ENCODE measurements at regions not wholly inside any gene's neighbourhood (a gene's known extent, or its start where the extent isn't known, plus 50 kb on each side); places are given as distances from the start of the nearest gene placed in this dataset.
"Not testable (repeated sequence)": the region's sequence is repeated elsewhere in the genome, so short reads cannot be mapped to it uniquely, and the experiment has no call there.

DNA sequence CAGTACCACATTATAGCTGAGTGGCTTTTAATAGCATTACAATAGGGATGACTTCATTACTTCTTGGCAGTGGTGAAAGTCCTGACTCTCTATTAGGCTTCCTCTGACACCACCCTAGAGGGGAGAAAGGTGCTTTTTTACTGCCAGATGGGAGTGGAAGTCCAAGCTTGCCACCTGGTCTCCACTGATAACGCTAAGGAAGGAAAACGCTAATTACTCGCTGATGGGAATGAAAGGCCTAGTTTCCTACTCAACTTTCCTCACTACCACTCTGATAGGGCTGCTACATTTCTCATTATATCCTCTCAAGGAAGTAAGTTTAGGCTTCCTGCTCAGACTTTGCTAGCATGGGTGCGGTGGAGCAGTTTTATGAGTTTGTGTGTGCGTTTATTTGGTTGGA lies 62.3 kb upstream of the PAGE3 start:
- DNase-seq (ENCODE audit: low spot score), result no peak

GRCh38 chrX:55335296-55335695 lies 70.6 kb upstream of the PAGE3 start:
- DNase-seq (ENCODE audit: low spot score), result no peak

DNA sequence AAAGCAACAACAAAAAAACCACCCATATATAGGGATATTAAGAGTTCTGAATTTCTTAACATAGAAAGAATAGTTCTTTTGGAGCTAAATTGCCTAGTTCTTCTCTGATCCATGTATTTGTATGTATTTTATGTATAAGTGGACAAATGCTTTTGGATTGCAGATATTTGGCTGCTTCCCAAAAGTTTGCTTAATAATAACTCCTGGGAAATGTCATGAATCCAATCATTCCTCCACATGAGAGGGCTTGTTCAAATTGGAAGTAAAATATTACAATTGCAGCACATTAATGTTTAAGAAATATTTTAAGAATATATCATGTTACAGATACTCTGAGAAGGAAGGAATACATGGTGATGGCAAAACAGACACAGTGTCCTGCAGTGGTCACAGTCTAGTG lies 71.5 kb upstream of the PAGE3 start:
- no peak for DNase-seq (ENCODE audit: low spot score)

DNA sequence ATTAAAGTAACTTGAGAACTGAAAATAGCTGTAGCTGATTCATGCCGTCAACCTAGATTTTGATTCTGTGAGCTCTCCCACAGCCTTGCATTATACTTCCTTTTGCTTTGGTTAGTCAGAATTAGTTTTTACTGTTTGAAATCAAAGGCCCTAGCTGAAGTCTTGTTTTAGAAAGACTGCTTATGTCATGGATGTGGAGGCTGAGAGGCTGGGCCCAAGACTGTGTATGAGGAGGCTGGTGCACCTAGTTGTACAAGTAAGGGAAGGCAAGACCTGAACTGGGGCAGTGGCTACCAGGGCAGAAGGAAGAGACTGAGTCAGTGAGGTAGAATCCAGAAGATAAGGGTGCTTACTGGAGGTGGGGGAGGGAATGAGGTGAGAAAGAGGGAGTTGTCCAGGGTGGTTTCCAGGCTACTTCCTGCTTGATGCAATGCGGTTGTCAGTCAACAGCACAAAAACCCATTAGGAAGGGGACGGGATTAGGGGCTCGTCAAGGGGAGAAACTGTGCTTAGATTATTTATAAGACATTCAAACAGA lies 76.2 kb upstream of the PAGE3 start:
- no peak for DNase-seq (ENCODE audit: low spot score)

DNA sequence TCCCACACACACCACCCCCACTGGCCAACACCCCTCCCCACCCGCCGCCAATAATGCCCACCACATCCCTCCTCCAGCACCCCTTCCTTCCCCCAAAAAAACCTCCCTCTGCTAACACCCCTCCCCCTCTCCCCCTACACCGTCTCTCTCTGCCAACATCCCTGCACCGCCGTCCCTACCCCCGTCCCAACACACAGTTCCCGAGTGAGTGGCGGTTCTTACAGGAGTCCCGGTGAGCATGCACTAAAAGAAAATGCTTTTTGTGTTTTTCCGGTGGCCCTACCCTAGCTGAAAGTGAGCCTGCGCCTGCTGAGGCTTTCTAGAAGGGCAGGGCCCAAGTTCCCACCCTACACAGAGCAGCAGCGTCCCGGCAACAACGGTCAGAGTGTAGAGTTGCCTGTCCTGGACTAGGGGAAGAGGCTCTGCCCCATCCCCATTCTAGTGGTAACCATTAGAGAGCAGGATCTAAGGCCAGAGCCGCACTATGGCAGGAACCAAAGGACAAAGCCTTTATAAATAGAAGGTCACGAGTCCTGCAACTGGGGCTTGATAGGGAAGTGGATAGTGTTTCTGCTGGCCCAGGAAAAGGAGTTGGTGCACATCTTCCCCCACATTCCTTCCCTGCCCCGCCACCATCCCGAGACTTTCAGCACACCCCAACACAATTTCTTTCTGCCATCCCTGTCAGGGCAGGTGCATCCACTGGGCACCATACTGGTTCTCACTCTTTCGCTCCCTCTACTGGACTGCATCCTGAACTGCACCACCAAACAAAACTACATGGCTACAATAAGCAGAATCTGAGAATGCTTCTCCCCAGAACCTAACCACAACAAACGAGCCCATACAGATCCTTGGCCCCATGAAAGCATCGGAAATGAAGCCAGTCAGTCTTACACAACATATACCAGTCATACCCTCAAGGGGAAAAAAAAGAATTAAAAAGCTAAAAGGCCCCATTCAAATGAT lies 78.1 kb upstream of the PAGE3 start:
- DNase-seq (ENCODE audit: low spot score), result peak; percentile 32

- no peak for DNase-seq (ENCODE audit: low spot score)
Observed at GRCh38 chrX:55356609-55357008, 91.9 kb upstream of the PAGE3 start.

DNA sequence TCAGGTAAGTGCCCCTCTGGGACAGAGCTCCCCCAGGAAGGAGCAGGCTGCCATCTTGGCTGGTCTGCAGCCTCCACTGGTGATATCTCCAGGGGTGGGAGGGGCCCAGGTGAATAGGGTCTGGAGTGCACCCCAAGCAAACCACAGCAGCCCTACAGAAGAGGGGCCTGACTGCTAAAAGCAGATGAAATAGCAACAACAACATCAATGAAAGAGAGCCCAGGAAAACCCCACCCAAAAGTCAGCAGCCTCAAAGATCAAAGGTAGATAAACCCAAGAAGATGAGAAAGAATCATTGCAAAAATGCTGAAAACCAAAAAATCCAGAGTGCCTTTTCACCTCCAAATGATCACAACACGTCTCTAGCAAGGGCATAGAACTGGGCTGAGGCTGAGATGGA lies 92.5 kb upstream of the PAGE3 start:
- no peak for DNase-seq (ENCODE audit: low spot score)

DNA sequence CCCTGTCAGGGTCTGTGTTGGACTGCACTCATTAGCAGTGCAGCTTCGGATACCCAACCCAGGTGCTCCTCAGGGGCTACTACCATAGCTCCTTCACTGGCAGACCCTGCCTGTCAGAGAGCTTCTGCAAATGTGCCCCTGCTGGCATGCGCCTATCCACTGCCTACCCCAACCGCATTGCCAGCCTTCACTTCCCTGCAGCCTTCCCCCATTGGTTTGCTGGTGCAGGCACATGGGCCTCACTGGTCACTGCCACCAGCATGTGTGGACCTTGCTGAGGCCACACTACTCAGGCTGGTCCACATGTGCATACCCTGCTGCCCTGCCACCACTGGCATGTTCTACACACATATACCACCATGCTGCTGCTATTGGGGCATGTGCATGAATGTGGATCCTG lies 72.5 kb upstream of the MAGEH1 start:
- no peak for DNase-seq (ENCODE audit: low spot score)

DNA sequence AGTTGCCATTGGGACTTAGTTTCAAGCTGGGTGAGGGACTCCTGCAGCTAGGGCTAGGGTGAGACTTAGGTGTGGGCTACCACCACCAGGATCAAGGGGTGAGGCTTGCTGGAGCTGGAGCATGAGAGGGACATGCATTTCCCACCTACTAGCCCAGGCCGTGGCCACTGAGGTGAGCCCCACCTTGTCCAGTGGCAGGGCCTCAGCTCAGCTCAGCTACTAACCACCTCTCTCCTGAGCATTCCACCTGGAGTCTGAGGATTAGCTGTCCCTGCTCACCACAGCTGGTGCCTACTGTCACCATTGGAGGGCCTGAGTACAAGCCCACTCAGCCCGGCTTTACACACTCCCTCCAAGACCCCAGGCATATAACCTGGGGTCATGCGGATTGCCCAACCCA lies 62.6 kb upstream of the MAGEH1 start:
- DNase-seq (ENCODE audit: low spot score), result no peak

DNA sequence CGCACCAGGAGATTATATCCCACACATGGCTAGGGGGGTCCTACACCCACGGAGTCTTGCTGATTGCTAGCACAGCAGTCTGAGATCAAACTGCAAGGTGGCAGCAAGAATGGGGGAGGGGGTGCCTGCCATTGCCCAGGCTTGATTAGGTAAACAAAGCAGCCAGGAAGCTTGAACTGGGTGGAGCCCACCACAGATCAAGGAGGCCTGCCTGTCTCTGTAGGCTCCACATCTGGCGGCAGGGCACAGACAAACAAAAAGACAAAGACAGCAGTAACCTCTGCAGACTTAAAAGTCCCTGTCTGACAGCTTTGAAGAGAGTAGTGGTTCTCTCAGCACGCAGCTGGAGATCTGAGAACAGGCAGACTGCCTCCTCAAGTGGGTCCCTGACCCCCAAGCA lies 55.1 kb upstream of the MAGEH1 start:
- DNase-seq (ENCODE audit: low spot score), result not testable (repeated sequence)
